Left lung (tissue), 4 donors: ENCODE measurements at regions not wholly inside any gene's neighbourhood (a gene's known extent, or its start where the extent isn't known, plus 50 kb on each side); places are given as distances from the start of the nearest gene placed in this dataset.

Source experiments
- ATAC-seq: fragments of 200-7000 bp; cut with Tn5 transposase; one replicate; pipeline ENCODE4 v1.9.1; 2020; ENCODE audit warnings: moderate library complexity
- DNase-seq, 4 donors: peaks; one replicate each; pipeline ENCODE4 v3.0.0-alpha.2; 2013 to 2020
- H3K27ac ChIP-seq, 2 donors: fragments of 200-600 bp; sonication (generic) in 1 of 2; one replicate each; pipeline versions ENCODE4 v1.5.0 to v1.8.0; 2020 to 2021
- H3K27me3 ChIP-seq, 2 donors: fragments of 200-600 bp; sonication (generic) in 1 of 2; one replicate each; pipeline versions ENCODE4 v1.5.0 to v1.8.0; 2020 to 2021
- H3K36me3 ChIP-seq, 2 donors: fragments of 200-600 bp; sonication (generic) in 1 of 2; one replicate each; pipeline versions ENCODE4 v1.5.0 to v1.8.0; 2020 to 2021
- H3K4me1 ChIP-seq, 2 donors: fragments of 200-600 bp; one replicate each; pipeline ENCODE4 v1.8.0; 2021
- H3K4me3 ChIP-seq, 2 donors: fragments of 200-600 bp; sonication (generic) in 1 of 2; one replicate each; pipeline versions ENCODE4 v1.5.0 to v1.8.0; 2020 to 2021; ENCODE audit warnings: mild to moderate bottlenecking in 1 of 2
- H3K9me3 ChIP-seq, 2 donors: fragments of 200-600 bp; sonication (generic) in 1 of 2; one replicate each; pipeline versions ENCODE4 v1.5.0 to v1.8.0; 2020 to 2021
- CTCF ChIP-seq, 2 donors: fragments of 200-600 bp; sonication (generic) in 1 of 2; IDR thresholded peaks; one replicate each; pipeline versions ENCODE4 v1.5.0 to v1.8.0; 2021; ENCODE audit warnings: antibody characterized with exemption in 2 of 2
- intact Hi-C, 2 donors: fragments of 100-400 bp; cut with DNase I; formaldehyde crosslinking; loops; one replicate each; pipeline versions ENCODE4 v1.11.2 to v1.14.2; 2022
- donor health status: DM: no; HTN: yes; CAD: no.
- donor health status: DM: no; HTN: no; CAD: no.

- TF ChIP-seq CTCF (IDR thresholded peaks at IDR 0.05), result no peak
- DNase-seq (no peak), ATAC-seq (no peak)
- no peaks in the 10 kb centered on the region for H3K4me1 ChIP-seq
- no peak overlapping the region for H3K4me3 ChIP-seq
- intact Hi-C loops, result no loop called here
- no peak overlapping the region for H3K27ac ChIP-seq
- H3K27me3 ChIP-seq, result no peaks in the 10 kb centered on the region
- peaks cover 0 to 8% of the 10 kb centered on the region in 2 donors for H3K9me3 ChIP-seq
- no peaks in the 10 kb centered on the region for H3K36me3 ChIP-seq
Observed at GRCh38 chr12:41983856-41984255, 160.8 kb downstream of the GXYLT1 start.

DNA sequence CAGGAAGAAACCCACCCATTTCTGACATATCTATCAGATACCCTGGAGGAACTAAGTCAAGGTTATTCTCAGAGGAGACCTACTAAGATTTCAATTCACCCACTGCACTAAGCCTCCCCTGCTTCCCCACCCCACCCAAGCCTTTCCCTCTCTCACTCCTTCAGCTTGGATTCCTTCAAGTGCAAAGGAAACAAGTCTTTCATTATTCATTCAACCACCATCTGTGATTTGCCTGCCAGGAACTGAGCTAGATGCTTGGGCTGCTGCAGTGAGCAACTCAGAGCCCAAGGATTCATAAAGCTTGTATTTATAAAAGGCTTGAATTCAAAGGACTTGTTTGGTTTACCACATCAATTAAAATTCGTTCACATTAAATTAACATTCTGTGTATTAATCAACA is 161.3 kb downstream of the GXYLT1 start:
- peaks cover 0 to 3% of the 10 kb centered on the region in 2 donors for H3K9me3 ChIP-seq
- H3K36me3 ChIP-seq, result no peaks in the 10 kb centered on the region
- H3K27ac ChIP-seq, result no peak overlapping the region
- H3K27me3 ChIP-seq, result no peaks in the 10 kb centered on the region
- ATAC-seq (no peak), DNase-seq (no peak)
- intact Hi-C loops, result no loop called here
- TF ChIP-seq CTCF (IDR thresholded peaks at IDR 0.05), result no peak
- H3K4me3 ChIP-seq, result no peak overlapping the region
- no peaks in the 10 kb centered on the region for H3K4me1 ChIP-seq

DNA sequence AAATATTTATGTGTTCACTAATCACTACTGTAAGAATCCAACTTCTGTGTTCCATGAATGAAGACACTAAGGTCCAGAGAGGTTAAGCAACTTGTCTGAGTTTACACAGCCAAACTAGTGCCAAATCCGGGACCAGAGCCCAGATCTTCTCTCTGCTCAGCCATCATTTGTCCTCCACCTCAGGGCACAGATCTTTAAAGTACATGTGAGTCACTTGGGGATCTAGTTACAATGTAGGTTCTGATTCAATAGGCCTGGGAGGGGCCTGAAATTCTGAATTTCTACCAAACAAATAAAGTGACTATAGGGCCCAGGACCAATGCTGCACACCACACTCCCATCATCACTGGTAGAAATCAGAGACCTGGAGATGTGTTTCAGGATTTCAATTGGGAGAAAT is 162.9 kb downstream of the GXYLT1 start:
- intact Hi-C loops, result no loop called here

GRCh38 chr12:41981013-41981412 is 163.7 kb downstream of the GXYLT1 start:
- Histone ChIP-seq H3K27ac (no peak overlapping the region), H3K27me3 (no peaks in the 10 kb centered on the region), H3K4me1 (no peaks in the 10 kb centered on the region), H3K4me3 (no peak overlapping the region), H3K9me3 (no peaks in the 10 kb centered on the region), H3K36me3 (no peaks in the 10 kb centered on the region)
- DNase-seq (no peak), ATAC-seq (no peak)
- TF ChIP-seq CTCF (IDR thresholded peaks at IDR 0.05), result no peak
- intact Hi-C loops, result no loop called here

More for the DNA sequence above, 162.9 kb downstream of the GXYLT1 start:
- no peak overlapping the region for H3K27ac ChIP-seq
- H3K9me3 ChIP-seq, result no peaks in the 10 kb centered on the region
- H3K4me3 ChIP-seq, result no peak overlapping the region
- no peak for TF ChIP-seq CTCF (IDR thresholded peaks at IDR 0.05)
- ATAC-seq, result no peak
- no peak for DNase-seq
- no peaks in the 10 kb centered on the region for H3K36me3 ChIP-seq
- no peaks in the 10 kb centered on the region for H3K4me1 ChIP-seq
- no peaks in the 10 kb centered on the region for H3K27me3 ChIP-seq

GRCh38 chr12:41980390-41980789 is 164.3 kb downstream of the GXYLT1 start:
- no peak overlapping the region for H3K27ac ChIP-seq
- no peaks in the 10 kb centered on the region for H3K27me3 ChIP-seq
- ATAC-seq, result no peak
- DNase-seq, result no peak
- intact Hi-C loops, result no loop called here
- no peaks in the 10 kb centered on the region for H3K4me1 ChIP-seq
- H3K4me3 ChIP-seq, result no peak overlapping the region
- H3K9me3 ChIP-seq, result no peaks in the 10 kb centered on the region
- no peaks in the 10 kb centered on the region for H3K36me3 ChIP-seq
- no peak for TF ChIP-seq CTCF (IDR thresholded peaks at IDR 0.05)
